SK-N-SH (cell line): ENCODE measurements at regions not wholly inside any gene's neighbourhood (a gene's known extent, or its start where the extent isn't known, plus 50 kb on each side); places are given as distances from the start of the nearest gene placed in this dataset.

ENCODE experiments used
- CTCF ChIA-PET: fragments of 300-600, 350-600 bp; formaldehyde crosslinking; extraction: SDS; loops from one replicate; lab custom pipeline; 2021; lab: Yijun Ruan, JAX
- POLR2A ChIA-PET: fragments of 350-600 bp; sonication (Branson Sonifier 250); formaldehyde crosslinking; extraction: SDS; loops from one replicate; lab custom pipeline; 2020; ENCODE audit warnings: antibody characterized with exemption, inconsistent platforms; lab: Yijun Ruan, JAX
- DNase-seq: peaks from one replicate; pipeline ENCODE4 v3.0.0; 2012
- H2AFZ ChIP-seq: fragments of 200-600 bp; sonication (generic); 2 replicates; pipeline ENCODE4 v1.8.1; 2016; ENCODE audit warnings: antibody characterized with exemption, mild to moderate bottlenecking, low read depth
- H3F3A ChIP-seq: fragments of 200-600 bp; sonication (generic); replicated peaks from 2 replicates; pipeline ENCODE3; 2016; ENCODE audit warnings: antibody characterized with exemption, mild to moderate bottlenecking; ENCODE audit not compliant: insufficient read depth
- H3K27ac ChIP-seq, 2 experiments: fragments of 200-500 bp in 1 of 2; fragments of 200-600 bp in 1 of 2; sonication (Bioruptor generic) in 1 of 2; sonication (generic), shearing (Covaris generic) in 1 of 2; 2 replicates each; pipeline versions ENCODE4 v1.5.1 to v1.6.1; 2014 to 2016; ENCODE audit warnings: low read depth in 2 of 2, inconsistent platforms in 1 of 2, low read length in 1 of 2, mild to moderate bottlenecking in 1 of 2, mixed read lengths in 1 of 2
- H3K27me3 ChIP-seq: fragments of 200-600 bp; sonication (generic), shearing (Covaris generic); 2 replicates; pipeline ENCODE4 v1.6.1; 2016; ENCODE audit warnings: mixed run types; ENCODE audit not compliant: insufficient read depth
- H3K36me3 ChIP-seq, 2 experiments: fragments of 200-500 bp in 1 of 2; fragments of 200-600 bp in 1 of 2; sonication (Bioruptor generic) in 1 of 2; sonication (generic) in 1 of 2; replicated peaks in 1 of 2; 2 replicates each; pipeline versions ENCODE3 to v1.5.1; 2014 to 2016; ENCODE audit warnings: low read length in 1 of 2, mild to moderate bottlenecking in 1 of 2; ENCODE audit not compliant: insufficient read depth in 2 of 2, control insufficient read depth in 1 of 2
- H3K4me1 ChIP-seq, 2 experiments: fragments of 200-500 bp in 1 of 2; fragments of 200-600 bp in 1 of 2; sonication (Bioruptor generic) in 1 of 2; sonication (generic), shearing (Covaris generic) in 1 of 2; 2 replicates each; pipeline versions ENCODE4 v1.5.1 to v1.6.1; 2014 to 2016; ENCODE audit warnings: low read depth in 1 of 2, low read length in 1 of 2, mixed run types in 1 of 2; ENCODE audit not compliant: insufficient read depth in 2 of 2, control insufficient read depth in 1 of 2
- H3K4me2 ChIP-seq: fragments of 200-600 bp; sonication (generic), shearing (Covaris generic); 2 replicates; pipeline ENCODE4 v1.6.1; 2017; ENCODE audit warnings: mixed run types
- H3K4me3 ChIP-seq, 2 experiments: fragments of 200-500 bp in 1 of 2; fragments of 200-600 bp in 1 of 2; sonication (Bioruptor generic) in 1 of 2; sonication (generic), shearing (Covaris generic) in 1 of 2; 2 replicates each; pipeline versions ENCODE4 v1.5.1 to v1.8.1; 2014 to 2016; ENCODE audit warnings: low read depth in 2 of 2, inconsistent platforms in 1 of 2, low read length in 1 of 2, mild to moderate bottlenecking in 1 of 2, mixed read lengths in 1 of 2, moderate library complexity in 1 of 2
- H3K79me2 ChIP-seq: fragments of 200-600 bp; sonication (generic); 2 replicates; pipeline ENCODE4 v1.8.1; 2017; ENCODE audit warnings: mild to moderate bottlenecking; ENCODE audit not compliant: insufficient read depth
- H3K9ac ChIP-seq: fragments of 200-600 bp; sonication (generic); 2 replicates; pipeline ENCODE4 v1.6.1; 2017; ENCODE audit warnings: mixed run types
- H3K9me2 ChIP-seq: fragments of 200-600 bp; sonication (generic); 2 replicates; pipeline ENCODE4 v1.6.1; 2017; ENCODE audit warnings: mixed run types
- H3K9me3 ChIP-seq: fragments of 200-600 bp; sonication (generic); 2 replicates; pipeline ENCODE4 v1.6.1; 2017; ENCODE audit warnings: mixed run types, mild to moderate bottlenecking, moderate library complexity
- H4K20me1 ChIP-seq: fragments of 200-600 bp; sonication (generic); 2 replicates; pipeline ENCODE4 v1.6.1; 2017; ENCODE audit warnings: mild to moderate bottlenecking, mixed run types; ENCODE audit not compliant: insufficient read depth
- CTCF ChIP-seq: fragments of 200-600 bp; sonication (generic); IDR thresholded peaks from 2 replicates; pipeline ENCODE4 v1.6.1; 2017; ENCODE audit warnings: antibody characterized with exemption, mild to moderate bottlenecking, moderate library complexity
- EZH2phosphoT487 ChIP-seq: fragments of 200-600 bp; sonication (generic); IDR thresholded peaks from 2 replicates; pipeline ENCODE4 v1.6.1; 2017; ENCODE audit warnings: low read depth, mixed run types, mild to moderate bottlenecking, antibody characterized with exemption, moderate library complexity, borderline replicate concordance
- FOSL2 ChIP-seq: IDR thresholded peaks from 2 replicates; pipeline ENCODE4 v1.4.0; 2012; ENCODE audit warnings: low read depth, mild to moderate bottlenecking, moderate library complexity, borderline replicate concordance
- FOXJ3 ChIP-seq: sonication (generic); formaldehyde crosslinking; IDR thresholded peaks from 2 replicates; pipeline ENCODE4 v1.5.1; 2020; ENCODE audit warnings: mild to moderate bottlenecking, missing genetic modification reagents
- GABPA ChIP-seq: IDR thresholded peaks from 2 replicates; pipeline ENCODE4 v1.4.0; 2012; ENCODE audit warnings: low read depth, mild to moderate bottlenecking
- MAX ChIP-seq: IDR thresholded peaks from 2 replicates; pipeline ENCODE4 v1.4.0; 2012; ENCODE audit warnings: low read depth
- NFIC ChIP-seq: IDR thresholded peaks from 2 replicates; pipeline ENCODE4 v1.4.0; 2012; ENCODE audit warnings: borderline replicate concordance
- NRF1 ChIP-seq: IDR thresholded peaks from 2 replicates; pipeline ENCODE4 v1.6.1; 2012; ENCODE audit warnings: low read depth, mild to moderate bottlenecking, low read length
- PBX3 ChIP-seq: IDR thresholded peaks from 2 replicates; pipeline ENCODE4; 2012
- RCOR1 ChIP-seq: fragments of 150-350 bp; IDR thresholded peaks from 2 replicates; pipeline ENCODE4 v1.6.1; 2017; ENCODE audit warnings: antibody characterized with exemption, low read length
- REST ChIP-seq: IDR thresholded peaks from 2 replicates; pipeline ENCODE4 v1.6.1; 2012; ENCODE audit warnings: mild to moderate bottlenecking, low read depth, low read length, moderate library complexity
- RFX5 ChIP-seq: IDR thresholded peaks from 2 replicates; pipeline ENCODE4 v1.6.1; 2012; ENCODE audit warnings: mild to moderate bottlenecking, improper control_type of control experiment, low read length
- RXRA ChIP-seq: IDR thresholded peaks from 2 replicates; pipeline ENCODE4 v1.4.0; 2012; ENCODE audit warnings: low read depth, mild to moderate bottlenecking, borderline replicate concordance
- SIN3A ChIP-seq: IDR thresholded peaks from 2 replicates; pipeline ENCODE4 v1.6.1; 2012; ENCODE audit warnings: low read depth, mild to moderate bottlenecking, low read length, moderate library complexity, borderline replicate concordance
- SMC3 ChIP-seq: IDR thresholded peaks from 2 replicates; pipeline ENCODE4 v1.6.1; 2012; ENCODE audit warnings: low read depth, low read length, improper control_type of control experiment
- TEAD4 ChIP-seq: IDR thresholded peaks from 2 replicates; pipeline ENCODE4 v1.4.0; 2012; ENCODE audit warnings: mild to moderate bottlenecking, borderline replicate concordance; ENCODE audit not compliant: insufficient read depth
- WGBS: methylation state at CpG from one replicate; pipeline ENCODE4 v1.1.6; 2017; ENCODE audit warnings: low lambda C conversion rate; 5-methylcytosine and 5-hydroxymethylcytosine counted together

GRCh38 chr5:63573380-63573779 lies 388.9 kb downstream of the HTR1A start:
- no peaks in the 10 kb centered on the region for H4K20me1 ChIP-seq
- H3K9me3 ChIP-seq, result no peaks in the 10 kb centered on the region
- no peak for DNase-seq
- TF ChIP-seq MAX, result no peak
- TF ChIP-seq TEAD4, result no peak
- ChIA-PET CTCF (interaction anchor here (0.5 kb wide), 1 partner anchor 795 kb away, joined by 3 read pairs; no protein-coding TSS in a partner anchor), POLR2A (no interaction called here)
- H3K9me2 ChIP-seq, result no peaks in the 10 kb centered on the region
- no peak overlapping the region for H3K9ac ChIP-seq
- H3K36me3 ChIP-seq, result no peaks in the 10 kb centered on the region
- no peaks in the 10 kb centered on the region for H3K79me2 ChIP-seq
- no peak overlapping the region for H3K27ac ChIP-seq
- H3K4me3 ChIP-seq, result no peak overlapping the region
- H2AFZ ChIP-seq, result no peak overlapping the region
- no peaks in the 10 kb centered on the region for H3F3A ChIP-seq
- no peaks in the 10 kb centered on the region for H3K4me1 ChIP-seq
- no peak overlapping the region for H3K4me2 ChIP-seq
- no peaks in the 10 kb centered on the region for H3K27me3 ChIP-seq

- no peak for TF ChIP-seq GABPA
- no peak for TF ChIP-seq PBX3
- no peak for TF ChIP-seq EZH2phosphoT487
- no peak for TF ChIP-seq FOSL2
- no peak for TF ChIP-seq MAX
- TF ChIP-seq RXRA, result no peak
- TF ChIP-seq RFX5, result no peak
- no peak for TF ChIP-seq NFIC
- TF ChIP-seq SMC3, result no peak
- TF ChIP-seq TEAD4, result no peak
- no peak for TF ChIP-seq SIN3A
- no peak for TF ChIP-seq RCOR1
- no peak for TF ChIP-seq NRF1
- TF ChIP-seq FOXJ3 (CRISPR knock-in tag), result no peak
- TF ChIP-seq REST, result no peak
- TF ChIP-seq CTCF, result no peak
- 0% methylated on average over 1 of the region's 1 CpG for WGBS
- H3F3A ChIP-seq, result no peaks in the 10 kb centered on the region
Measured at GRCh38 chr5:63572740-63573139, 389.5 kb downstream of the HTR1A start.

More at GRCh38 chr5:63572740-63573139, 389.5 kb downstream of the HTR1A start:
- H3K4me1 ChIP-seq, result no peaks in the 10 kb centered on the region
- H3K4me3 ChIP-seq, result no peak overlapping the region
- H4K20me1 ChIP-seq, result no peaks in the 10 kb centered on the region
- H3K79me2 ChIP-seq, result no peaks in the 10 kb centered on the region
- H2AFZ ChIP-seq, result no peak overlapping the region
- POLR2A ChIA-PET, result no interaction called here
- no peaks in the 10 kb centered on the region for H3K9me3 ChIP-seq
- DNase-seq, result no peak
- no peaks in the 10 kb centered on the region for H3K27me3 ChIP-seq
- H3K36me3 ChIP-seq, result no peaks in the 10 kb centered on the region
- CTCF ChIA-PET, result no interaction called here
- H3K27ac ChIP-seq, result no peak overlapping the region
- H3K9me2 ChIP-seq, result no peaks in the 10 kb centered on the region
- H3K4me2 ChIP-seq, result no peak overlapping the region
- H3K9ac ChIP-seq, result no peak overlapping the region
